ENCODE measurements at regions not wholly inside any gene's neighbourhood (a gene's known extent, or its start where the extent isn't known, plus 50 kb on each side); places are given as distances from the start of the nearest gene placed in this dataset.

GRCh38 chr22:49199224-49199623, 628.4 kb downstream of the BRD1 start:
- no peak for TF ChIP-seq CTCF (IDR thresholded peaks at IDR 0.05; ENCODE audit: low read depth, low read length)
- TF ChIP-seq MAX (IDR thresholded peaks at IDR 0.05; ENCODE audit: low read depth, low read length) = no peak

Data from NB4 (cell line).